IMR-90 (cell line): ENCODE measurements at regions not wholly inside any gene's neighbourhood (a gene's known extent, or its start where the extent isn't known, plus 50 kb on each side); places are given as distances from the start of the nearest gene placed in this dataset.

ENCODE experiments used
- ATAC-seq: fragments of 200-7000 bp; cut with Tn5 transposase; 2 replicates; pipeline ENCODE4 v1.9.1; 2020; ENCODE audit warnings: low read depth, mild to moderate bottlenecking, moderate library complexity
- BruUV-seq: library from RNA; stranded (reverse); fragments of 400-500 nt; replicated peaks from 2 replicates; lab custom pipeline; 2021; lab: Mats Ljungman, UMichigan
- CTCF ChIA-PET: fragments of 300-600 bp; formaldehyde crosslinking; extraction: SDS; loops from one replicate; lab custom pipeline; 2021; ENCODE audit warnings: antibody characterized with exemption; lab: Yijun Ruan, JAX
- POLR2A ChIA-PET: fragments of 300-600 bp; sonication (Branson Sonifier 250); formaldehyde crosslinking; loops from one replicate; lab custom pipeline; 2022; ENCODE audit warnings: antibody characterized with exemption; ENCODE audit not compliant: unreplicated experiment; lab: Charles Lee
- DNase-seq: peaks from one replicate; pipeline ENCODE4 v3.0.0; 2013
- H2AFZ ChIP-seq: replicated peaks from 2 replicates; pipeline ENCODE3; 2013; ENCODE audit warnings: low read length, mild to moderate bottlenecking; ENCODE audit not compliant: poor library complexity
- H2AK5ac ChIP-seq: 2 replicates; pipeline ENCODE4 v1.6.1; 2013; ENCODE audit warnings: low read depth, low read length, inconsistent platforms
- H2AK9ac ChIP-seq: replicated peaks from 2 replicates; pipeline ENCODE3; 2013; ENCODE audit warnings: mild to moderate bottlenecking, low read depth, low read length, moderate library complexity; ENCODE audit not compliant: poor library complexity
- H2BK120ac ChIP-seq: 2 replicates; pipeline ENCODE4 v1.6.1; 2013; ENCODE audit warnings: low read depth, low read length, inconsistent platforms
- H2BK15ac ChIP-seq: 3 replicates; pipeline ENCODE4 v1.6.1; 2013; ENCODE audit warnings: low read depth, low read length, inconsistent platforms
- H2BK20ac ChIP-seq: 2 replicates; pipeline ENCODE4 v1.6.1; 2013; ENCODE audit warnings: low read depth, mild to moderate bottlenecking, inconsistent platforms, low read length, moderate library complexity
- H2BK5ac ChIP-seq: 2 replicates; pipeline ENCODE4 v1.6.1; 2013; ENCODE audit warnings: mild to moderate bottlenecking, low read depth, low read length, inconsistent platforms; ENCODE audit not compliant: poor library complexity, severe bottlenecking
- H3K14ac ChIP-seq: replicated peaks from 2 replicates; pipeline ENCODE4 v1.6.1; 2013; ENCODE audit warnings: low read depth, low read length, inconsistent platforms
- H3K18ac ChIP-seq: 2 replicates; pipeline ENCODE4 v1.6.1; 2013; ENCODE audit warnings: low read depth, low read length, control low read depth
- H3K23ac ChIP-seq: 2 replicates; pipeline ENCODE4 v1.6.1; 2013; ENCODE audit warnings: low read depth, low read length, inconsistent platforms
- H3K27ac ChIP-seq: 2 replicates; pipeline ENCODE4 v1.5.1; 2013; ENCODE audit warnings: mild to moderate bottlenecking, control low read depth, low read length; ENCODE audit not compliant: insufficient read depth
- H3K27me3 ChIP-seq: 2 replicates; pipeline ENCODE4 v1.6.1; 2013; ENCODE audit warnings: low read length; ENCODE audit not compliant: control insufficient read depth, insufficient read depth
- H3K36me3 ChIP-seq: 2 replicates; pipeline ENCODE4 v1.6.1; 2013; ENCODE audit warnings: low read length, mixed read lengths; ENCODE audit not compliant: control insufficient read depth, insufficient read depth
- H3K4ac ChIP-seq: 2 replicates; pipeline ENCODE4 v1.6.1; 2013; ENCODE audit warnings: low read depth, low read length, inconsistent platforms
- H3K4me1 ChIP-seq: 2 replicates; pipeline ENCODE4 v1.6.1; 2013; ENCODE audit warnings: low read length, mixed read lengths; ENCODE audit not compliant: control insufficient read depth, insufficient read depth
- H3K4me2 ChIP-seq: 2 replicates; pipeline ENCODE4 v1.6.1; 2013; ENCODE audit warnings: low read depth, mild to moderate bottlenecking, control low read depth, low read length, moderate library complexity
- H3K4me3 ChIP-seq: 2 replicates; pipeline ENCODE4 v1.5.1; 2013; ENCODE audit warnings: low read depth, mild to moderate bottlenecking, control low read depth, low read length, moderate library complexity; ENCODE audit not compliant: insufficient read depth
- H3K56ac ChIP-seq: 2 replicates; pipeline ENCODE4 v1.6.1; 2013; ENCODE audit warnings: low read length, inconsistent platforms; ENCODE audit not compliant: insufficient read depth; ENCODE audit errors: extremely low read depth
- H3K79me1 ChIP-seq, 2 experiments: 2 replicates each; pipeline ENCODE4 v1.6.1; 2013; ENCODE audit warnings: low read length in 2 of 2, inconsistent platforms in 1 of 2, low read depth in 1 of 2
- H3K9ac ChIP-seq: 2 replicates; pipeline ENCODE4 v1.6.1; 2013; ENCODE audit warnings: low read depth, low read length, control low read depth
- H3K9me1 ChIP-seq: 2 replicates; pipeline ENCODE4 v1.6.1; 2013; ENCODE audit warnings: low read length, inconsistent platforms; ENCODE audit not compliant: insufficient read depth
- H3K9me3 ChIP-seq: 2 replicates; pipeline ENCODE4 v1.6.1; 2013; ENCODE audit warnings: low read length; ENCODE audit not compliant: control insufficient read depth, insufficient read depth
- H4K20me1 ChIP-seq: 2 replicates; pipeline ENCODE4 v1.6.1; 2013; ENCODE audit warnings: low read length, inconsistent platforms; ENCODE audit not compliant: insufficient read depth
- H4K5ac ChIP-seq: 2 replicates; pipeline ENCODE4 v1.6.1; 2013; ENCODE audit warnings: mild to moderate bottlenecking, low read depth, low read length, control low read depth
- H4K8ac ChIP-seq, 2 experiments: 2 replicates each; pipeline ENCODE4 v1.6.1; 2013; ENCODE audit warnings: low read depth in 2 of 2, low read length in 2 of 2, control low read depth in 1 of 2, inconsistent platforms in 1 of 2
- H4K91ac ChIP-seq: 2 replicates; pipeline ENCODE4 v1.6.1; 2013; ENCODE audit warnings: low read depth, low read length, inconsistent platforms; ENCODE audit not compliant: insufficient read depth
- BHLHE40 ChIP-seq: fragments of 150-350 bp; IDR thresholded peaks from 2 replicates; pipeline ENCODE4 v1.6.1; 2016; ENCODE audit warnings: mild to moderate bottlenecking, low read depth, low read length
- CEBPB ChIP-seq: IDR thresholded peaks from 2 replicates; pipeline ENCODE4 v1.6.1; 2012; ENCODE audit warnings: low read depth, low read length, improper control_type of control experiment
- CHD1 ChIP-seq: IDR thresholded peaks from 2 replicates; pipeline ENCODE4 v1.6.1; 2012; ENCODE audit warnings: low read depth, low read length, improper control_type of control experiment
- CTCF ChIP-seq: conservative IDR thresholded peaks from 2 replicates; pipeline ENCODE4 v1.5.1; 2012; ENCODE audit warnings: mild to moderate bottlenecking, low read depth, low read length, improper control_type of control experiment
- ELK1 ChIP-seq: fragments of 150-350 bp; IDR thresholded peaks from 2 replicates; pipeline ENCODE4 v1.6.1; 2016; ENCODE audit warnings: low read depth, mild to moderate bottlenecking, low read length, moderate library complexity, borderline replicate concordance
- FOS ChIP-seq: fragments of 150-350 bp; IDR thresholded peaks from 2 replicates; pipeline ENCODE4 v1.6.1; 2016; ENCODE audit warnings: low read depth, low read length
- MAFK ChIP-seq: IDR thresholded peaks from 2 replicates; pipeline ENCODE4 v1.6.1; 2012; ENCODE audit warnings: low read depth, low read length, improper control_type of control experiment
- MAZ ChIP-seq: IDR thresholded peaks from 2 replicates; pipeline ENCODE4 v1.6.1; 2012; ENCODE audit warnings: low read depth, mild to moderate bottlenecking, low read length, improper control_type of control experiment, moderate library complexity, borderline replicate concordance
- NFE2L2 ChIP-seq: fragments of 150-350 bp; IDR thresholded peaks from 2 replicates; pipeline ENCODE4 v1.6.1; 2016; ENCODE audit warnings: low read depth, mild to moderate bottlenecking, low read length
- POLR2A ChIP-seq: IDR thresholded peaks from 2 replicates; pipeline ENCODE4 v1.6.1; 2012; ENCODE audit warnings: mild to moderate bottlenecking, low read depth, low read length
- RFX5 ChIP-seq: IDR thresholded peaks from 2 replicates; pipeline ENCODE4 v1.8.0; 2012; ENCODE audit warnings: low read depth, mild to moderate bottlenecking, low read length, moderate library complexity
- USF2 ChIP-seq: fragments of 150-350 bp; IDR thresholded peaks from 2 replicates; pipeline ENCODE4 v1.6.1; 2017; ENCODE audit warnings: mild to moderate bottlenecking, antibody characterized with exemption, low read length, low read depth
- WGBS, 2 experiments: methylation state at CpG; one replicate each; pipeline versions ENCODE4 v1.1.5 to v1.1.7; 2013; ENCODE audit warnings: missing lambda C conversion rate in 2 of 2; ENCODE audit not compliant: insufficient read length in 1 of 2; ENCODE audit errors: extremely low coverage in 2 of 2; 5-methylcytosine and 5-hydroxymethylcytosine counted together
- dilution Hi-C: fragments of 300-500 bp; cut with HindIII; formaldehyde crosslinking; loops from one replicate; pipeline ENCODE4 v1.14.3; 2018; ENCODE audit warnings: low sequenced_read_pairs; ENCODE audit not compliant: unreplicated experiment
- in situ Hi-C: fragments of 300-500 bp; cut with MboI; formaldehyde crosslinking; loops from 3 replicates; pipeline ENCODE4 v1.14.3; 2019; ENCODE audit warnings: low sequenced_read_pairs, inconsistent platforms, mixed read lengths
- intact Hi-C: fragments of 100-400 bp; cut with micrococcal nuclease; formaldehyde crosslinking; loops from 2 replicates; pipeline ENCODE4 v1.10.0; 2022

- H2BK15ac ChIP-seq, result no peak overlapping the region
- H3K23ac ChIP-seq, result no peak overlapping the region
- TF ChIP-seq MAFK (no peak), MAZ (no peak), ELK1 (no peak), RFX5 (no peak), CEBPB (no peak), CHD1 (no peak), BHLHE40 (no peak), USF2 (no peak), CTCF (no peak), POLR2A (no peak), NFE2L2 (no peak), FOS (no peak)
- no peak overlapping the region for H3K56ac ChIP-seq
- no peak overlapping the region for H3K4me2 ChIP-seq
- no peaks in the 10 kb centered on the region for H3K27me3 ChIP-seq
- no peak overlapping the region for H2BK20ac ChIP-seq
- BruUV-seq, result no TSS peak
- H3K18ac ChIP-seq, result no peak overlapping the region
- POLR2A ChIA-PET, result no interaction called here
- no peak overlapping the region for H3K14ac ChIP-seq
- no peak for DNase-seq
- H2AK9ac ChIP-seq, result no peak overlapping the region
- H4K8ac ChIP-seq, result no peak overlapping the region
- no peak overlapping the region for H2AFZ ChIP-seq
- no peak overlapping the region for H4K91ac ChIP-seq
- H3K9ac ChIP-seq, result no peak overlapping the region
- dilution Hi-C loops, result no loop called here
- H3K4ac ChIP-seq, result no peak overlapping the region
- H2BK5ac ChIP-seq, result no peak overlapping the region
- WGBS, 2 experiments, result no CpG with 5 or more reads among the region's 7 CpGs
- H3K9me1 ChIP-seq, result no peaks in the 10 kb centered on the region
- H3K4me3 ChIP-seq, result no peak overlapping the region
- H3K36me3 ChIP-seq, result no peaks in the 10 kb centered on the region
- no peak overlapping the region for H2AK5ac ChIP-seq
- no peaks in the 10 kb centered on the region for H3K4me1 ChIP-seq
- H4K5ac ChIP-seq, result no peak overlapping the region
- H3K79me1 ChIP-seq, result no peaks in the 10 kb centered on the region
- H3K9me3 ChIP-seq, result peaks cover 7% of the 10 kb centered on the region
- in situ Hi-C loops, result no loop called here
- no peak for ATAC-seq
- intact Hi-C loops, result no loop called here
- CTCF ChIA-PET, result interaction anchor here (0.6 kb wide), 1 partner anchor 66 kb away, joined by 4 read pairs; no protein-coding TSS in a partner anchor
- H4K20me1 ChIP-seq, result no peaks in the 10 kb centered on the region
- no peak overlapping the region for H2BK120ac ChIP-seq
- H3K27ac ChIP-seq, result no peak overlapping the region
Measured at GRCh38 chr3:26369133-26369532, 253.4 kb upstream of the LRRC3B start.
